ENCODE measurements at regions not wholly inside any gene's neighbourhood (a gene's known extent, or its start where the extent isn't known, plus 50 kb on each side); places are given as distances from the start of the nearest gene placed in this dataset.

GRCh38 chr7:81075150-81075549, 156.3 kb upstream of the SEMA3C start:
- no peak for TF ChIP-seq CTCF (IDR thresholded peaks at IDR 0.05)
- no peak for TF ChIP-seq POLR2A (IDR thresholded peaks at IDR 0.05)
